ENCODE measurements at regions not wholly inside any gene's neighbourhood (a gene's known extent, or its start where the extent isn't known, plus 50 kb on each side); places are given as distances from the start of the nearest gene placed in this dataset.

DNA sequence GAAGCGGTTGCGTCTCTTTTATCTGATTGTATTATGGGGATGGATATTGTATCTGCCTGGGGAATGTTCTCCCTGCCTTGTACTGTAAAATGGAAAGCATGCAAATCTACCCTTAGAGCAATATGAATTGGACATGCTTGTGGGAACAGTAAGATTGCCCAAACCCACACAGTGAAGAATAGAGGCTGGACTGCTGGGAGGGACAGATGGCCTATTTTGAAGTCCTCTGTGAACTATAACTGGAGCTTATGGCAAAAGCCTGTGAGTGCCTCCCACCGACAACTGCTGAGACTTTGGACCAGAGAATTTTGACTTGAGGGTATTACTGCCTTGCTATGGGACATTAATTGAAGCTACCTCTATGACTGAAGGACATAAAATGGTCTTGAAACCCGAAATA, 168.9 kb downstream of the ERCC6L2 start:
- Histone ChIP-seq H3K9me3 (ENCODE audit: control insufficient read depth, low read length) (peaks cover 3% of the 10 kb centered on the region), H3K27me3 (replicated peaks; ENCODE audit: control insufficient read depth, insufficient read depth, low read length) (peaks cover 29% of the 10 kb centered on the region), H3K4me1 (ENCODE audit: control insufficient read depth, insufficient read depth, low read length) (no peaks in the 10 kb centered on the region), H3K36me3 (ENCODE audit: control insufficient read depth, insufficient read depth, low read length, severe bottlenecking) (no peaks in the 10 kb centered on the region), H3K9ac (ENCODE audit: low read length) (no peak overlapping the region), H3K4me3 (ENCODE audit: low read length) (no peak overlapping the region)
- DNase-seq (ENCODE audit: low read depth), result no peak

GRCh38 chr9:96040591-96041461, 165.3 kb downstream of the ERCC6L2 start:
- Histone ChIP-seq H3K9me3 (ENCODE audit: control insufficient read depth, low read length) (peaks cover 17% of the 10 kb centered on the region), H3K36me3 (ENCODE audit: control insufficient read depth, insufficient read depth, low read length, severe bottlenecking) (no peaks in the 10 kb centered on the region), H3K9ac (ENCODE audit: low read length) (no peak overlapping the region), H3K27me3 (replicated peaks; ENCODE audit: control insufficient read depth, insufficient read depth, low read length) (peaks cover 13% of the 10 kb centered on the region), H3K4me3 (ENCODE audit: low read length) (no peak overlapping the region), H3K4me1 (ENCODE audit: control insufficient read depth, insufficient read depth, low read length) (no peaks in the 10 kb centered on the region)
- peak; percentile 25 for DNase-seq (ENCODE audit: low read depth)

GRCh38 chr9:96038914-96039313, 163.4 kb downstream of the ERCC6L2 start:
- Histone ChIP-seq H3K36me3 (ENCODE audit: control insufficient read depth, insufficient read depth, low read length, severe bottlenecking) (no peaks in the 10 kb centered on the region), H3K4me3 (ENCODE audit: low read length) (no peak overlapping the region), H3K9me3 (ENCODE audit: control insufficient read depth, low read length) (peaks cover 17% of the 10 kb centered on the region), H3K9ac (ENCODE audit: low read length) (no peak overlapping the region), H3K27me3 (replicated peaks; ENCODE audit: control insufficient read depth, insufficient read depth, low read length) (peaks cover 22% of the 10 kb centered on the region), H3K4me1 (ENCODE audit: control insufficient read depth, insufficient read depth, low read length) (no peaks in the 10 kb centered on the region)
- no peak for DNase-seq (ENCODE audit: low read depth)

DNA sequence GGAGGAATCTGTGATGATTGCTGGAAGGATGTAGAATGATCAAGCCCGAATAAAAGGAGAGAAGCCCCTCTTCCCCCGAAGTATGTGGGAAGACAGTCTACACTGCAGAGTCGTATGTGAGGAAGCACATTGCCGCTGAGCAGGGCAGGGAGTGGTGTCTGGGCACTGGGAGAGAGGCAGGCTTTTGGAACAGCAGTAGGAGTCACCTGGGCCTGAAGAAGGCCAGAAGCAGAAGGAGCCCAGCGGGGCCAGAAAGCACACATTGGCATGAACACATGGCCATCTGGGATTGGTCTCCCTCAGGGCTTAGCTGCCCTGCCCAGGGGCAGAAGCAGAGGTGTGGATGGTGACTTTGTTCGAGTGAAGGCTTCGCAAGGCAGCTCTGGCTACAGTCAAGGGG, 162.8 kb downstream of the ERCC6L2 start:
- Histone ChIP-seq H3K27me3 (replicated peaks; ENCODE audit: control insufficient read depth, insufficient read depth, low read length) (peaks cover 22% of the 10 kb centered on the region), H3K9ac (ENCODE audit: low read length) (no peak overlapping the region)

GRCh38 chr9:96034553-96035122, 159.1 kb downstream of the ERCC6L2 start:
- H3K4me3 ChIP-seq (ENCODE audit: low read length), result no peak overlapping the region
- DNase-seq (ENCODE audit: low read depth), result no peak
- H3K27me3 ChIP-seq (replicated peaks; ENCODE audit: control insufficient read depth, insufficient read depth, low read length), result peaks cover 17% of the 10 kb centered on the region
- no peak overlapping the region for H3K9ac ChIP-seq (ENCODE audit: low read length)
- peaks cover 16% of the 10 kb centered on the region for H3K9me3 ChIP-seq (ENCODE audit: control insufficient read depth, low read length)
- H3K4me1 ChIP-seq (ENCODE audit: control insufficient read depth, insufficient read depth, low read length), result peaks cover 13% of the 10 kb centered on the region
- no peaks in the 10 kb centered on the region for H3K36me3 ChIP-seq (ENCODE audit: control insufficient read depth, insufficient read depth, low read length, severe bottlenecking)

More for the DNA sequence above, 162.8 kb downstream of the ERCC6L2 start:
- no peaks in the 10 kb centered on the region for H3K4me1 ChIP-seq (ENCODE audit: control insufficient read depth, insufficient read depth, low read length)
- DNase-seq (ENCODE audit: low read depth), result no peak
- peaks cover 17% of the 10 kb centered on the region for H3K9me3 ChIP-seq (ENCODE audit: control insufficient read depth, low read length)
- no peak overlapping the region for H3K4me3 ChIP-seq (ENCODE audit: low read length)
- H3K36me3 ChIP-seq (ENCODE audit: control insufficient read depth, insufficient read depth, low read length, severe bottlenecking), result no peaks in the 10 kb centered on the region

GRCh38 chr9:96033896-96034295, 158.4 kb downstream of the ERCC6L2 start:
- DNase-seq (ENCODE audit: low read depth), result no peak

GRCh38 chr9:96031916-96032534, 156.5 kb downstream of the ERCC6L2 start:
- Histone ChIP-seq H3K4me1 (ENCODE audit: control insufficient read depth, insufficient read depth, low read length) (peaks cover 13% of the 10 kb centered on the region), H3K9me3 (ENCODE audit: control insufficient read depth, low read length) (no peaks in the 10 kb centered on the region), H3K4me3 (ENCODE audit: low read length) (no peak overlapping the region), H3K36me3 (ENCODE audit: control insufficient read depth, insufficient read depth, low read length, severe bottlenecking) (no peaks in the 10 kb centered on the region), H3K9ac (ENCODE audit: low read length) (no peak overlapping the region), H3K27me3 (replicated peaks; ENCODE audit: control insufficient read depth, insufficient read depth, low read length) (peaks cover 36% of the 10 kb centered on the region)
- no peak for DNase-seq (ENCODE audit: low read depth)

More at GRCh38 chr9:96033896-96034295, 158.4 kb downstream of the ERCC6L2 start:
- peaks cover 9% of the 10 kb centered on the region for H3K9me3 ChIP-seq (ENCODE audit: control insufficient read depth, low read length)
- H3K9ac ChIP-seq (ENCODE audit: low read length), result no peak overlapping the region
- no peak overlapping the region for H3K4me3 ChIP-seq (ENCODE audit: low read length)
- H3K4me1 ChIP-seq (ENCODE audit: control insufficient read depth, insufficient read depth, low read length), result peaks cover 13% of the 10 kb centered on the region
- peaks cover 21% of the 10 kb centered on the region for H3K27me3 ChIP-seq (replicated peaks; ENCODE audit: control insufficient read depth, insufficient read depth, low read length)
- H3K36me3 ChIP-seq (ENCODE audit: control insufficient read depth, insufficient read depth, low read length, severe bottlenecking), result no peaks in the 10 kb centered on the region

DNA sequence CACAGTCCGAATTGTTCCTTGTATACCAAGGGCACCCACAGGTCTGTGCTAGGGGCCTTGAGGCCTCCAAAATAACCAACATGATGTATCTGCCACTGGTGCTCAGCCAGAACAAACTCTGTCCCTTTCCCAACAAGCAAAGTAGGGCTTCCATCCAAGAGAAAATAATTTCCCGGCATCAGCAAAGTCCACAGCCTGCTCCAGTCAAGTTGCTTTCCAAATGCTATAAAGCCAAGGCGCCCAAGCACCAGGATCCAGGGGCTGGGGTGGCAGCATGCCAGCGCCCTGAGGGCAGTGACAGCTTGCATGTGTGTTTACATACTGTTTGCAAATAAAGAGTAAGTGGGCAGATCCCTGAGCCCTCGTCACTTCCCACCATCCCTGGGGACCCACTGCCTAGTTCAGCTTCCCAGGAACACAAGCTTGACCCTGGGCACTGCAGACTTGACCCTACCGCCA, 155.9 kb downstream of the ERCC6L2 start:
- H3K9ac ChIP-seq (ENCODE audit: low read length), result no peak overlapping the region
- H3K27me3 ChIP-seq (replicated peaks; ENCODE audit: control insufficient read depth, insufficient read depth, low read length), result peaks cover 41% of the 10 kb centered on the region
- peaks cover 13% of the 10 kb centered on the region for H3K4me1 ChIP-seq (ENCODE audit: control insufficient read depth, insufficient read depth, low read length)
- no peaks in the 10 kb centered on the region for H3K36me3 ChIP-seq (ENCODE audit: control insufficient read depth, insufficient read depth, low read length, severe bottlenecking)
- peak; percentile 54 for DNase-seq (ENCODE audit: low read depth)
- no peak overlapping the region for H3K4me3 ChIP-seq (ENCODE audit: low read length)
- H3K9me3 ChIP-seq (ENCODE audit: control insufficient read depth, low read length), result no peaks in the 10 kb centered on the region

GRCh38 chr9:96029722-96030530, 154.4 kb downstream of the ERCC6L2 start:
- Histone ChIP-seq H3K4me3 (ENCODE audit: low read length) (no peak overlapping the region), H3K9ac (ENCODE audit: low read length) (no peak overlapping the region), H3K27me3 (replicated peaks; ENCODE audit: control insufficient read depth, insufficient read depth, low read length) (peaks cover 51% of the 10 kb centered on the region), H3K9me3 (ENCODE audit: control insufficient read depth, low read length) (peaks cover under 1% of the 10 kb centered on the region), H3K4me1 (ENCODE audit: control insufficient read depth, insufficient read depth, low read length) (peaks cover 13% of the 10 kb centered on the region), H3K36me3 (ENCODE audit: control insufficient read depth, insufficient read depth, low read length, severe bottlenecking) (no peaks in the 10 kb centered on the region)
- no peak for DNase-seq (ENCODE audit: low read depth)

GRCh38 chr9:96027251-96028131, 152.0 kb downstream of the ERCC6L2 start:
- Histone ChIP-seq H3K4me3 (ENCODE audit: low read length) (peak overlapping the region; percentile 43), H3K9me3 (ENCODE audit: control insufficient read depth, low read length) (peaks cover 2% of the 10 kb centered on the region), H3K4me1 (ENCODE audit: control insufficient read depth, insufficient read depth, low read length) (peaks cover 13% of the 10 kb centered on the region), H3K36me3 (ENCODE audit: control insufficient read depth, insufficient read depth, low read length, severe bottlenecking) (no peaks in the 10 kb centered on the region), H3K9ac (ENCODE audit: low read length) (no peak overlapping the region), H3K27me3 (replicated peaks; ENCODE audit: control insufficient read depth, insufficient read depth, low read length) (peaks cover 64% of the 10 kb centered on the region)
- DNase-seq (ENCODE audit: low read depth), result no peak
